ENCODE measurements at regions not wholly inside any gene's neighbourhood (a gene's known extent, or its start where the extent isn't known, plus 50 kb on each side); places are given as distances from the start of the nearest gene placed in this dataset.

DNA sequence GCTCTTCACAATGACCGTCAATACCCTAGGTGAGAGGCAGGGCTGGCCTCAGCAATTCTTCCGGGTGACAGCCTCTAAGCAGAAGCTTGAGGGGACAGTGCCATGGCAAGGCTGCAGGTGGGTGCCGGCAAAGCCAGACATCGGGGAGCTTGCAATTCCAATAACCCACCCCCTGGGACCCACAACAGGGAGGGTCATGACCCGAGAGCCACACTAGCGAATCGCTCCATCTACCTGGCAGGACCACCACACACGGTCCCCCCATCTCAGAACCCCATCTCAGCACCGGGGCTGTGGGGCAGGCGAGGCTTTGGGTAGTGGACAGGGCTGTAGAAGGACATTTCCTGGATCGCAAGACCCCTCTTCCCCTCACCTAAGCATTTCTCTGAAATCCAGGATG is 177.2 kb downstream of the ACKR3 start:
- DNase-seq (ENCODE audit: low read depth): no peak

DNA sequence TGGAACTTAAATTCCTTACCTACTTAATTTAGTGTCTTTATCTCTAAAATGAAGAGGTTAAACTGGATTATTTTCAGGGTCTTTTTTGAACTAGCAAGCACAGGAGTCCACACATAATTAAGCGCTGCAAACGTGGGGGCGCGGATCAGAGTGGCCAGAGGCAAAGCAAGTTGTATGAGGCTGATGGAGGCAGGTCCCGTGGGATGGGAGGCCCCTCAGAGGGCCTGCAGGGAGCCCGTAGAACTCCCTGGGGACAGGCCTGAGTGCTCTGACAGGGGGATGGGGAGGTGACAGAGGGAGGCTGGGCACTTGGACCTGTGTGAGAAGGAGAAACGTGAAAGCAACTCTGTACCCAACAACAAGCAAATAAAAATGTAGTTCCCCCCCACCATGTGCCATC is 177.8 kb downstream of the ACKR3 start:
- no peak for DNase-seq (ENCODE audit: low read depth)

DNA sequence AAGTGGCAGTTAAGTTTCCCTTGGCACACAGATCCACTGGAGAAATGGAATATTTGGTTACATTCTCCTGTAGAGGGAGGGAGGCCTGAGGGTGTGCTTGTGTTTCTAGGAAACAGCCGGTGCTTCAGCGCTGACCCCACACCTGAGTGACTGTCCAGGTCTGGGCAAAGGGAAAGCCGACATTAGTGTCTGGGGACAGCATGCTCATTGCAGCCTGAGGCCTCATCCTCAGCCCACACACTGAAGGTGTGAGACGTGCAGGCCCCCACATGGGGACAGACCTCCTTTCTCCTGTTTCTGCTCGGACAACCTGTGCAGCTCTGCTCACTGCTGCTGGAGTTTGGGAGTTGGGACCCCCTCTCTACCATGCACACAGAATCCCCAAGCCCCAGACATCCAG is 178.3 kb downstream of the ACKR3 start:
- no peak for DNase-seq (ENCODE audit: low read depth)

DNA sequence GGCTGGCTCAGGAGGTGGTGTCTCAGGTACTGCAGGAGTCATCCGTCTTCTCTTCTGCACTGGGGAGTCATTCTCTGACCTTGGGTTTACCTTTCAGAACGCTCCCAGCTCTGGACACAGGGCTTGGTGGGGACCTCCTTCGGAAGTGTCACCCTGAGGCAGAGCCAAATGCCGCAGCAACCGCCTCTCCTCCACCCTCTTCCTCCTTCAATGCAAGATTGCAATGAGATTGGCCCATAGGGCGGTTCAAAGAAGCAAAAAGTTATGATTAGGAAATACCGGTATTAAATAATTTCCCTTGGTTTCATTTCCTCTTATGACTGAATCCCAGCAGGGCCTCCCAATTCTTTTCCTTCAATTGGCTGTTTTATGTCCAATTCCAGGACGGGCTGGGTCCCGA is 178.8 kb downstream of the ACKR3 start:
- no peak for DNase-seq (ENCODE audit: low read depth)

DNA sequence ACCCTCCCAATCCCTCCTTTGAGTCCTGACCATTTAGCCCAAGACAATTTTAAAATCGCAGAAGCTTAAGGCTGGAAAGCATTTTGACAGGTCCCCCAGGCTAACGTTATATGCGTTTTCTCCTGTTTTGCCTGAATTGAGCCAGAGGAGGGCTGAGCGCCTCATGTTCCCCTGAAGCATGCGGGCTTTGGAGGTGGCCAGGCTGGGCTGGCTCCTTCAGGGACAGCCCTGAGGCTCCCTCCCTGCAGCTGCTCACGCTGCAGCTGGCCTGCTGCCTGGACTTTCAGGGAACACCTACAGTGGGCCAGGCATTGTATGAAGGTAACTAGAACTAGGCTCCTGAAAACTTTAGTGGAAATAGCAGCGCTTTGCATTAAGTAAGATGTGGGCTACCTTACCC is 179.2 kb downstream of the ACKR3 start:
- no peak for DNase-seq (ENCODE audit: low read depth)

DNA sequence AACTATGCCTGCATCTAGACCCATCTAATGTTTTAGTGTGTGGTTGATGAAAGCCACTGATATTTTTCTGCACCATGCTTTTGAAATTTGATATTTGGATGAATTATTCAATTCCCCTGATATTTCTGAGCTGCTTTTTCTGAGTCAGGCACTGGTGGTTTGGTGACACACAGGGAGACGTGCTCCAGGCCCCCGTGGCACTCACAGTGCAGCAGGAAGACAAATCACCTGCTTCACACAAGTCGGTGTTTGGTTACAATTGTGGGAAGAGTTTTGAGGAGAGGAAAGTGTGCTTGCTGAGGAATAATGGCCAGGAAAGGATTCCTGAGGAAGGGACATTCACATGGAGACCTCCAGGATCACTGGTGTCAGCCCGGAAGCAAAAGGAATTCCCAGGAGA is 179.7 kb downstream of the ACKR3 start:
- DNase-seq (ENCODE audit: low read depth): peak; percentile 24

DNA sequence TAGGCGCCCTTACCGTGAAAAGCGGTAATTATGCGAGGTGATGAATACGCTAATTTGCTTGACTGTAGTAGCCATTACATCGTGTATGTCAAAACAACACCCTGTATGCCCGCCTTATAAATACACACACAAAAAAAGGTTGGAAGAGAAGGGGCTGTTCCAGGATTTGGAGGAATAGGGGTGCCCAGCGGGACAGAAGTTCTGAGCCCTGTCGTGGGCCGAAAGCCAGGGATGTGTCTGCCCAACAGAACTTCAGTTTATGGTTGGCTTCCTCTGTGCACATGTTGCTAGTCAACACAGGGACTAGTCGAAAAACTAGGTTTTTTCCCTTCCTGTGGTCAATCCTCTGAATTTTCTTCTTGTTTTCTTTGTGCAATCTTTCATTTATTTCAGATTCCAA is 182.5 kb downstream of the ACKR3 start:
- DNase-seq (ENCODE audit: low read depth): no peak

DNA sequence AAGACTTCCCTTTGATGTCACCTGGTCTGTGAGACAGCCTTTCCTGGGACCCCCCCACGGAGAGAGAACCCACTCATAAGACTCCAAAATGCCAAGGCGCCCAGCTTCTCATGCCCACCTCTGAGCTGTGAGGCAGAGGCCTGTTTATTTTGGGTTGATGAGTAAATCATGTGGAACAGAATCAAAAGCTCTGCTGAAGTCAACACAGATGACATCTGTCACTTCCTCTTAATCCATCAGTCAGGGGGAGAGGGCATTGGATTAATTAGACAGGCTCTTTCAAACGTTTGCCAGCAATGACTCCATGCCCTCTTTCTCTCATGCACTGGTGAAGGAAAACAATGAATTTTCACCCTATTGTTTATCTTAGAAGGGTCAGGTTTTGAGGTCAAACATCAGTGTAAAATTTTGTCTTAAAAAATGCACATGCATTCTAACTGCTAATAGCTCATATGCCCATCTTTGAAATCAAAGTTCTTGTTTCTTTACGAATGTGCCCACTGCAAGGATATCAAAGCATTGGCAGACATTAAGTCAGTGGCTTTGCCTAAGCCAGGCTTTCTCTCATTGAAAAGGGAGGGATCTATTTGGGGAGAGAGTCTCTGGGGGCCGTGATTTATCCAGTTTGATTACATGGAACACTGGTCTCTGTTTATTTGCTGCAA is 184.1 kb downstream of the ACKR3 start:
- DNase-seq (ENCODE audit: low read depth): no peak

DNA sequence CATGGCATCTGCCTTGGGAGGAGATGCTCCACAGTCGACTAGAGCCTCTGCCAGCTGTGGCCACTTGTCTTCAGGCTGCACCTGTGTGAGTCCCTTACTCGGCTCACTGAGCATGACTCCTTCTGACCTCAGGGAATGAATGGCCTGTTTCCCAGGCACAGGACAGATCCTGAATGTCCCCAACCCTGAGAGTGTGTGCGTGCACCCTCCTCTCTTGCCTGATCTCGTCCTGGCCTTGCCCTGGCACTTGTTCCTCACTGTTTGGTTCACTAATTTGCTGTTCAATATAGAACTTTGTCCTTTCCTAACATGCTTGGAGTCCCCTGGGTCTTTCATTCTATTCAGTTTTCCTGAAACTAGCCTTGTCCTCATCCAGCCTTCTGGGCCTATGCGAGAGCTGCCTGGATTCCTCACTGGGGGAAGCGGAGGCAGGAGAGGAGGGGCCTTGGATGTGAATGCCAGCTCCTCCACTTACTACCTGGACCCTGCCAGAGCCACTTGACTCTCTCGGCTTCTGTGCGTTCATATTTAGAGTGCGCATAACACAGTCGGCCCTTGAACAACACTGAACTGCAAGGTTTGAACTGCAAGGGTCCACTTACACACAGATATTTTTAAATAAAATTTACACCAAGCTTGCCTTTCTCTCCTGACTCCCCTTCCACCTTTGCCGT is 184.8 kb downstream of the ACKR3 start:
- DNase-seq (ENCODE audit: low read depth): no peak

DNA sequence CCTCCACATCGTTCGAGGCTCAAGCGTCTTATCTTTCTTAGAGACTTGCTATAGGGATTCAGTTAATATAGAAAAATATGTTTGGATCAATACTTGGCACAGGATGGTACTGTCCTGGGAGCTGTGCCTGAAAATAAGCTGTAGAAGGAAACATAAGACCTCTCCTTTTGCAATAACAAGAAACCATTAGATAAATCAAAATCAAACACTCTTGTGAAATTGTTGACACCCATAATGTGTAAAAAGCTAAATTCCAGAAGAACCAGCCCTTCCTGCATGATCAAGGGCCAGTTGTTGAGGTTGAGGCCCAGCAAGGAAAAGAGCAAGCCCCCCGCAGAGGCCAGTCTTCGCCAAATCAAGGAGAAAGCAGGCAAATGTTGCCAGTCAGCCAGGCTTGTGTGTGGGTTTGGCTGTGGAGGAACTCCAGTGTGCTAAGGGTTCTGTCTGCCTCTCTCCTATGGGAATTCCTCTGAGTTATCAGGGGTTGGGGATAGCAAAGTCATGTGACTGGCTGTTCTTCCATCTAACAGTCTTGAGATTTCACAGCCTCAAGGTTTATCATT is 185.7 kb downstream of the ACKR3 start:
- no peak for DNase-seq (ENCODE audit: low read depth)

DNA sequence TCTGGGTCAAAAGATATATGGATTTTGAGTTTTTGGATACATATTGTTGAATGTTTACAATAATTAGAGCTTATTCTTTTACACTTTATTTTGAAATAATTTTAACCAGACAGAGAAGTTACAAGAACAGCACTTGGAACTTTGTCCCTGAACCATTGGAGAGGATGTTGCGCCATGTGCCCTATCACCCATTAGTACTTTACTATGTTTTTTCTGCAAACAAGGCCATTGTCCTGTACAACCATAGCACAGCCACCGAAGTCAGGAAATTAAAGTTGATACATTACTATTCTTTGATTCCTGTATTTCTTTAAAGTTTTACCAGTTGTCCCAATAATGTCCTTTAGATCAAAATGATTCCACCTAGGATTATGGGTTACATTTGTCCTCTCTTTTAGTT is 188.8 kb downstream of the ACKR3 start:
- DNase-seq (ENCODE audit: low read depth): no peak

DNA sequence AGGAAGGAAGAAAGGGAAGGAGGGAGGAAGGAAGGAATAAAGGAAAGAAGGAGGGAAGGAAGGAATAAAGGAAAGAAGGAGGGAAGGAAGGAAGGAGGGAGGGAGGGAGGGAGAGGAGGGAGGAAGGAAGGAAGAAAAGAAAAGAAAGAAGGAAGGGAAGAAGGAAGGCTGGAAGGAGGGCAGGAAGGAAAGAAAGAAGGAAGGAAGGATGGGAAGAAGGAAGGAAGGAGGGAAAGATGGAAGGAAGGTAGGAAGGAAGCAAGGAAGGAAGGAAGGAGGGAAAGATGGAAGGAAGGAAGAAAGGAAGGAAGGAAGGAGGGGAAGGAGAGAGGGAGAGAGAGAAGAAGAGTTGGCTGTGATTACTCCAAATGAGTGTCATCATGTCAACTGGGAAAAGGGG is 190.6 kb downstream of the ACKR3 start:
- DNase-seq (ENCODE audit: low read depth): no peak

DNA sequence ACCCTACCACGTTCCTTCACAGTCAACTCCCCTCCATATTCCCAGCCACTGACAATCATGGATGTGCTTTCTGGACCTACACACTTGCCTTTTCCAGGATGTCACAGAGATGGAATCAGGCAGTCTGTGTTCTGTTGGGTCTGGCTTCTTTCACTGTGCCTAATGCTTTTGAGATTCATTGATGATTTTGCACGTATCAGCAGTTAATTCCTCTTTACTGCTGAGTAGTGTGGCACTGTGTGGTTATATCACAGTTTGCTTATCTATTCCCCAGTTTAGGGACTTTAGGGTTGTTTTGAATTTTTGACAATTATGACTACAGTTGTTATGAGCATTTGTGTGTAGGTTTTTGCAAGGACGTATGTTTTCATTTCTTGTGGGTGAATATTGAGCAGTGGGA is 191.7 kb downstream of the ACKR3 start:
- no peak for DNase-seq (ENCODE audit: low read depth)

DNA sequence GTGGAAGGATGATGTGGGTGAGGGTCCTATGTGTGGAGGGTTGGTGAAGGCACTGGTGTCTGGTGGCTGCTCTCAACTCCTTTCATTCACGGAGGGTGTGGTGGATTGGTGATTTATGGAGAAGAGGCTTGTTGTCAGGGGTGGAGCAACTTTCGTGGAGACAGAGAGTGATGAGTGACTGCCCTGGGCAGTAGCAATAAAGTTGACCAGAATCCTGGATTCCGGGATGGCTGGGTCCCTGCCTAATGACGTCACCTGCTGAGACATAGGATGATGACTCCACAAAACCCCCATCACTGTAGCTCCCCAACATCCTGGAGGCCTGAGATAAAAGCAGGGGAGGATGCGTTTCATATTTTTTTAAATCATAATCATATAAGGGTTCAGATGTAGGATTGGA is 193.0 kb downstream of the ACKR3 start:
- no peak for DNase-seq (ENCODE audit: low read depth)

DNA sequence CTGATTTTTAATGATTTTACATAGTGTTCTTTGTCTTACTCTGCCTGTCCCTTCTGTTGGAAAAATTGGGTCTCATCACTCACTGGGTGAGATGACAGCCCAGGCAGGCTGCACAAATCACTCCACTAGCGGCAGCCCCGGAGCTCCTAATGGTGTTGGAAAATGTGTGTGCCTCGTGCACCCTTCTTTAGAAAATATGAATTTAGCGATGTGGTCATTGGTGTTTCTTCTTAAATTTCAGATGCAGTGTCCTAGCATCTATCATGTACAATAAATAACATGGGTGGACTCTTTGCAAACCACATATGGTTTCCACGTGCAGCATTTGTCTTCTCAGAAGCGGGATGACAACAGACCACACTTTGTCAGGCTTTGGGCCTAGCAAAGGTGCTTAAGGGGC is 194.2 kb downstream of the ACKR3 start:
- DNase-seq (ENCODE audit: low read depth): no peak

DNA sequence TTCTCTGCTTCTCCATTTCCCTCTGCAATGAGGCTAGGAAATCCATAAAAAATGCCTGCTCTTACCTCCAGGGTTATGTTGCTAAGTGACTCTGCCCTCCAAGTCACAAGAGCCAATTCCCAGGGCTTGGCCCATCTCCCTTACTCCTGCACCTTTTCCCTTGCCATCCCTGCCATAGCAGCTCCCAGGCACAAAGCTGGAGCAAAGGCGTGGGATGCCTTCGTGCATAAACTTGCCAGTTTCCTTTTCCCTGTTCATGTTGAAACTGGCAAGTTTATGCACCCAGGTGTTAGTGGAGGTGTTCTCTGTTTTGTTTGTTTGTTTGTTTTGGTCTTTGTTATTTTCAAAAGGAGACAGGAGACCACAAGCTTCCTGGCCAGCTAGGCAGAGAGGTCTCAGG is 195.1 kb downstream of the ACKR3 start:
- DNase-seq (ENCODE audit: low read depth): no peak

DNA sequence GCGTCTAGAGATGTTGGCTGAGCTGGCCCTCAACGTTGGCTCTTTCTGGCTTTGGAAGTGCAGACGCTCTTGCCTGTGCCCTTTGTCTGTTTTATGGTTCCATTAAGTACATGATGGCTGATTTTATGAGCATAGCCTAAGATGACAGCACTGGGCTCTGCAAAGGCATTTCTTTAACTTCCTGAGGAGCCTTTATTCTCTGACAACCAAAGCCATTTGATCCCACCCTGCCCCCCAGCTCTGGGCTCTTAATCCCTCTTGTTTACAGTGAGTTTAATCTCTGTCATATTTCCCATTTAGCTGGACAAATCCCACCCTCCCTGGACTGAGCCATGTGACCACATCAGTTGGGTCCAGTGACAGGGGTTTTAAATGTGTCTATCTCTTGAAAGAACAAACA is 195.9 kb downstream of the ACKR3 start:
- DNase-seq (ENCODE audit: low read depth): no peak

DNA sequence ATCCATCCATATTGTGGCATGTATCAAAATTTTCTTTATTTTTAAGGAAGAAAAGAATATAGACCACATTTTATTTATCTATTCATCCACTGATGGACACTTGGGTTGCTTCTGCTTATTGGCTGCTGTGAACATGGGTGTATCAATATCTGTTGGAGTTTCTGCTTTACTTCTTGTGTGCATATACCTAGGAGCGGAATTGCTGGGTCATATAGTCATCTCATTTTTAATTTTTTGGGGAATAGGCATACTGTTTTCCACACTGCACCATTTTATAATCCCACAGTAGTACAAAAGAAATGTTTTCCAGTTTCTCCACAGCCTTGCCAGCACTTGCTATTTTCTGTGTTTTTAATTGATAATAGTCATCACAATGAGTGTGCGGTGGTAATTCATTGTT is 197.2 kb downstream of the ACKR3 start:
- DNase-seq (ENCODE audit: low read depth): no peak

DNA sequence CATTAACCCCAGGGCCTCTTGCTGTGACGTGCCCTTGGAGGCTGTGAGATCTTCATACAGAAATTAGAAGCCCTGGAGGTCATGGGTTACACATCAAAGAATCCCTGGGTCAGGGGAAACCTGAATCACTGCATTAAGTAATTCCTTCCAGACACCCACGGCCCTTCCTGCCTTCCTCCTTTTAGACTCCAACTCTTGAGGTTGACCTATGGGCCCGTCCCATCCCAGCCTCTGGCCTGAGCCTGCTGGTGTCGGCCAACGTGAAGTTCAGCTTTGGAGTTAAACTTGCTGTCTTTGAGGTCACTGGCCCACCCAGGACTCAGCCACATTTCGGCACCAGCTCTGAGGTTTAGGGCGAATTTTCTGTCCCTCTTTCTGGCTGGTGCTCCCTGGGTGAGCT is 198.3 kb downstream of the ACKR3 start:
- no peak for DNase-seq (ENCODE audit: low read depth)

DNA sequence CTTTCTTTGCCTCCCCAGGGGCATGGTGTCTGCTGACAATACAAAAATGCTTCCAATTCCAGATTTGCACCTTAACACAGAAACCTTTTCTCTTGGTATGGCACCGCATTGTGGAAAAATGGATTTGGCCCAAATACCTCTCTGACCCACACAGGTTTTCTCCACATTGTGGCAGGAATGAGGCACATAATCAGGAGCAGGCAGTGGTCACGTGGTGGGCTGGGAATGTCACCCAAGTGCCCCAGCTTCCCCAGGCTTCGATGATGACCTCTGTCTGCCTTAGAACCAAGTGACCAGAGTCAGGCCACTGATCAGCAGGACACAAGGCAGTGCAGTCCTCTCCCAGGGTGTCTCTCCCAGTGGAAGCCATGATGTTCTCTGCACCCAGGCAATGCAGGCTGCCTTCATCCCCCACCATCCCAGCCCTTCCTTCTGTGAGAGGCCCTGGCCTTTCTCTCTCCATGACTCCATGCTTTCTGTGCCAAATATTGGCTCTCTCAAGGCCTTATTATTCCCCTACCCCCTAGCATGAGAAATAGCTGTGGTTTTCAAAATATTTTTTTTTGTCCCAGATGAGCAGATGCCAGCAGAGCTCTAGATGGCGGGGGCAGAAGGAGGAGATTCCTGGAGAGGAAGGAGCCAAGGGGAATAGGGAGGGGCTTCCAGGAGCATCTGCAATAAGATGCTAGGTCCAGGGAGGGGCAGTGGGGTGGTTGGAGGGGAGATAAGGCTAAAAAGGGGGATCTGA is 198.9 kb downstream of the ACKR3 start:
- DNase-seq (ENCODE audit: low read depth): peak; percentile 85

DNA sequence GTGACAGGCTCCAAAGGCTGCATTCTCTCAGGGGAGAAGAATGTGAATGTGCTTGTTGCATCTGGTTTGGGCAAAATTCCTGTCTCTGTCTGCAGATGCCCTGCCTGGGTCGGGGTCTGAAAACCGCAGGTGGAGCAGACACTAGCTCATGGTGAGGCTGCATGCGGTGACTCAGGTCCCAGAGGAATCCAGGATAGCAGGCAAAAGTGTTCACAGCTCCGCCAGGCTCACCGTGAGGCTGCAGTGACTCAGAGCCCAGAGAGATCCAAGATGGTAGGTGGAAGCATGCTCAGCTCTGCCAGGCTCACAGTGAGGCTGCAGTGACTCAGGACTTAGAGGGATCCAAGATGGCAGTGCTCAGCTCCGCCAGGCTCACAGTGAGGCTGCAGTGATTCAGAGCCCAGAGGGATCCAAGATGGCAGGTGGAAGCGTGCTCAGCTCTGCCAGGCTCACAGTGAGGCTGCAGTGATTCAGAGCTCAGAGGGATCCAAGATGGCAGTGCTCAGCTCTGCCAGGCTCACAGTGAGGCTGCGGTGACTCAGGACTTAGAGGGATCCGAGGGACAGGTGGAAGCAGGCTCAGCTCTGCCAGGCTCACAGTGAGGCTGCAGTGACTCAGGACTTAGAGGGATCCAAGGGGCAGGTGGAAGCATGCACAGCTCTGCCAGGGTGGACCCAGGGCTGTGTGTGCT is 200.5 kb downstream of the ACKR3 start:
- DNase-seq (ENCODE audit: low read depth): peak; percentile 94

DNA sequence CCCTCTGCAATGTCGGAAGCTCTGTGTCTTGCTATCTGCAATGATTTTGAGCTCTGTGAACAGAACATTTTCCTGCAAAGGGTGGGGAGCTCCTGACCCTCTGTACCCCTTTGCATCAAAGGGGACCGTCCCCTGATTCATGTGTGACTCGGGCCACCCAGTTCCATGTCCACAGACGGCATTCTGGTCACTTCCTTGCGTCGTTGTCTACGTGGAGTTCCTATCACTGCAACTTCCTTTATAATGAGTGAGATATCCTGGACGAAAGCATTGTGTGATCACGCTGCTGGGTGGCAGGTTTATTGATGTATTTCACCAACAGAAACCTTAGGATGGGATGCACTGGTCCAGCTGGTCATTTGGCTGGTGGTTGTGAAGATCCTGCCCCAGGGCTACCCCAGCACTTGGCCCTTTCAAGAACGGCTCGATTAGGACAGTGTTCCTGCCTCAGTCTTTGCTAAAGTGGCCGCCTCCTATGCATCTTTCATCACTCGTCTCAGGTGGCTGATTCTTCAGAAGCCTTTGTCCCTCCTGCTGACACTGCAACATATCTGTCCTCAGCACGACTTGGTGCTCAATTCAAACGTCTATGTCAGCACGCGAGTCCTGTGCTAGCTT is 202.7 kb downstream of the ACKR3 start:
- no peak for DNase-seq (ENCODE audit: low read depth)

Data from EH (cell line).